ENCODE measurements at regions not wholly inside any gene's neighbourhood (a gene's known extent, or its start where the extent isn't known, plus 50 kb on each side); places are given as distances from the start of the nearest gene placed in this dataset.

DNA sequence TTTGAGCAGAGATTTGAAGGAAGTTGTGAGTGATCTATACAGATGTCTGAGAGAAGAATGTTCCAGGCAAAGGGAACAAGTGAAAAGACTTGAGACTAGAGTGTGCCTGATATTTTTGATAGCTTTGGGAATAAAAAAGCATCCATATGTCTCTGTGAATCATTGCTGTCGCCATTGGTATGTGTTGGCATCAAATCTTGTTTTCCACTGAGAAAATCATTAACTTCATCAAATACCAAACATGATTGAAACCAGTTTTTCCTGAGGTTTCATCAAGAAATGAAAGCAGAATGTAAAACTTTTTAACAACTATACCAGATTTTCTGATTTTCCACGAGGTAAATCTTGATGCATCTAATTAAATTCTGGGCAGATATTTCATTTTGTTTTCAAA, 862.6 kb downstream of the DIAPH3 start:
- CTCF ChIA-PET: interaction anchor here (0.6 to 2.4 kb wide), 2 partner anchors 16 to 41 kb away, joined by 3 to 10 read pairs; no protein-coding TSS in a partner anchor

DNA sequence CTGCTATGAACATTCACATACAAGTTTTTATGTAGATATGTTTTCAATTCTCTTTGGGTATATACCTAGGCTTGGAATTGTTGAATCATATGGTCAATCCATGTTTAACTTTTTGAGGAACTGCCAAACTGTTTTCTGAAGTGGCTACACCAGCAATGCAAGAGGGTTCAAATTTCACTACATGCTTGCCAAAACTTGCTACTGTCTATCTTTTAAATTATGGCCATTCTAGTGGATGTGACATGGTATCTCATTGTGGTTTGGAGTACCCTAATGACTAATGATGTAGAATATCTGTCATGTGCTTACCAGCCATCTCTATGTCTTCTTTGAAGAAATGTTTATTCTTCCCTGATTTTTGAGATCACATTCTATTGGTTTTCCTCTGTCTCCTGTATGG, 860.3 kb downstream of the DIAPH3 start:
- Mint-ChIP-seq H3K4me1 (ENCODE audit: insufficient read depth, unreplicated experiment) (no peaks in the 10 kb centered on the region), H3K27ac (ENCODE audit: low read depth, unreplicated experiment) (no peak overlapping the region), H3K36me3 (ENCODE audit: insufficient read depth, unreplicated experiment) (no peaks in the 10 kb centered on the region), H3K4me3 (ENCODE audit: unreplicated experiment) (no peak overlapping the region), H3K27me3 (ENCODE audit: insufficient read depth, unreplicated experiment) (peaks cover 49% of the 10 kb centered on the region), H3K9me3 (ENCODE audit: unreplicated experiment) (no peaks in the 10 kb centered on the region)
- no TSS peak for BruUV-seq (replicated peaks)
- CTCF ChIA-PET: interaction anchor here (0.6 kb wide), 1 partner anchor 15 kb away, joined by 3 read pairs; no protein-coding TSS in a partner anchor
- TF ChIP-seq CTCF (IDR thresholded peaks at IDR 0.05; ENCODE audit: unreplicated experiment): no peak
- POLR2A ChIA-PET: no interaction called here
- intact Hi-C loops (cut with micrococcal nuclease): no loop called here
- DNase-seq (ENCODE audit: unreplicated experiment): no peak

More for the DNA sequence above, 862.6 kb downstream of the DIAPH3 start:
- intact Hi-C loops (cut with micrococcal nuclease): no loop called here
- TF ChIP-seq CTCF (IDR thresholded peaks at IDR 0.05; ENCODE audit: unreplicated experiment): no peak
- POLR2A ChIA-PET: no interaction called here
- no peak for DNase-seq (ENCODE audit: unreplicated experiment)
- BruUV-seq (replicated peaks): no TSS peak
- H3K9me3 Mint-ChIP-seq (ENCODE audit: unreplicated experiment): no peaks in the 10 kb centered on the region
- H3K4me1 Mint-ChIP-seq (ENCODE audit: insufficient read depth, unreplicated experiment): no peaks in the 10 kb centered on the region
- H3K27ac Mint-ChIP-seq (ENCODE audit: low read depth, unreplicated experiment): no peak overlapping the region
- H3K36me3 Mint-ChIP-seq (ENCODE audit: insufficient read depth, unreplicated experiment): no peaks in the 10 kb centered on the region
- H3K4me3 Mint-ChIP-seq (ENCODE audit: unreplicated experiment): no peak overlapping the region
- peaks cover 41% of the 10 kb centered on the region for H3K27me3 Mint-ChIP-seq (ENCODE audit: insufficient read depth, unreplicated experiment)

DNA sequence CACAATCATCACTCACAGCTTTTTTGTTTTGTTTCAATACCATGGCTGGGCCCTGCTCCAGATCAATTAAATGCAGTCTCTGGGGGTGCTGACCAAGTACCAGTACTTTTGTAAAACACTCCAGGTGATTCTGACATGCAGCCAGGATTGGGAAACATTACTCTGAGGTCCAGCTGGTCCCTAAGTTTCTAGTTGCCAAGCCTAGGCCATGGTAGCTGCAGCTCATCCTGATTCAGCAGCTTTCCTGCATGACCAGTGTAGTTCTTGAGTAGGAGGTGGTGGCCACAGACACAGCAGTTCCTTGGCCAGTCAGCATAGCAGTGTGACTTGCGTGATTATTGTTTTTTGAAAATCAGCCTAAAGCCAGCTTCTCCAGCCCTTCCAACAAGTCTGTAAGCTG, 859.1 kb downstream of the DIAPH3 start:
- ChIA-PET POLR2A (no interaction called here), CTCF (interaction anchor here (1.0 kb wide), 1 partner anchor 15 kb away, joined by 4 read pairs; no protein-coding TSS in a partner anchor)
- no peak for TF ChIP-seq CTCF (IDR thresholded peaks at IDR 0.05; ENCODE audit: unreplicated experiment)
- H3K27ac Mint-ChIP-seq (ENCODE audit: low read depth, unreplicated experiment): no peak overlapping the region
- BruUV-seq (replicated peaks): no TSS peak
- no peaks in the 10 kb centered on the region for H3K4me1 Mint-ChIP-seq (ENCODE audit: insufficient read depth, unreplicated experiment)
- no peak overlapping the region for H3K4me3 Mint-ChIP-seq (ENCODE audit: unreplicated experiment)
- no peaks in the 10 kb centered on the region for H3K36me3 Mint-ChIP-seq (ENCODE audit: insufficient read depth, unreplicated experiment)
- no peak for DNase-seq (ENCODE audit: unreplicated experiment)
- no peaks in the 10 kb centered on the region for H3K9me3 Mint-ChIP-seq (ENCODE audit: unreplicated experiment)
- intact Hi-C loops (cut with micrococcal nuclease): no loop called here
- peaks cover 52% of the 10 kb centered on the region for H3K27me3 Mint-ChIP-seq (ENCODE audit: insufficient read depth, unreplicated experiment)

DNA sequence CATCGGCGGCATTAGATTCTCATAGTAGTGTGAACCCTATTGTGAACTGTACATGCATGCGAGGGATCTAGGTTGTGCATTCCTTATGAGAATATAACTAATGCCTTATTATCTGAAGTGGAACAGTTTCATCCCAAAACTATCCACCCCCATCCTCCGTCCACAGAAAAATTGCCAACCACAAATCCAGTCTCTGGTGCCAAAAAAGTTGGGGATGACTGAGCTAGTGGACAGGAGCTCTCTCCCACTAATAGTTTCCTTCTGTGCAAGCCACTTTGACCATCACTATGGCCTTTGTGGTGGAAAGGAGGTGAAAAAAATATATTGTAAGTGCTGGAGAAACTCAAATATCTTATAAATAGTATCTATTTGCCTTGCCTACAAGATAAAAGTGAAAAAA, 857.8 kb downstream of the DIAPH3 start:
- TF ChIP-seq CTCF (IDR thresholded peaks at IDR 0.05; ENCODE audit: unreplicated experiment): no peak
- no peaks in the 10 kb centered on the region for H3K36me3 Mint-ChIP-seq (ENCODE audit: insufficient read depth, unreplicated experiment)
- H3K4me1 Mint-ChIP-seq (ENCODE audit: insufficient read depth, unreplicated experiment): no peaks in the 10 kb centered on the region
- BruUV-seq (replicated peaks): no TSS peak
- ChIA-PET CTCF (interaction anchor here (1.7 kb wide), 1 partner anchor 12 kb away, joined by 7 read pairs; no protein-coding TSS in a partner anchor), POLR2A (no interaction called here)
- H3K4me3 Mint-ChIP-seq (ENCODE audit: unreplicated experiment): no peak overlapping the region
- H3K27ac Mint-ChIP-seq (ENCODE audit: low read depth, unreplicated experiment): no peak overlapping the region
- no peak for DNase-seq (ENCODE audit: unreplicated experiment)
- H3K27me3 Mint-ChIP-seq (ENCODE audit: insufficient read depth, unreplicated experiment): peaks cover 39% of the 10 kb centered on the region
- intact Hi-C loops (cut with micrococcal nuclease): no loop called here
- H3K9me3 Mint-ChIP-seq (ENCODE audit: unreplicated experiment): no peaks in the 10 kb centered on the region
